H1 (cell line): ENCODE measurements at regions not wholly inside any gene's neighbourhood (a gene's known extent, or its start where the extent isn't known, plus 50 kb on each side); places are given as distances from the start of the nearest gene placed in this dataset.

Experiments used
- CTCF ChIA-PET: fragments of 300-600 bp; sonication (Branson Sonifier 250); formaldehyde crosslinking; loops from one replicate; lab custom pipeline; 2021; ENCODE audit not compliant: partially characterized antibody; lab: Charles Lee
- POLR2A ChIA-PET: fragments of 300-600 bp; sonication (Branson Sonifier 250); formaldehyde crosslinking; loops from one replicate; lab custom pipeline; 2021; ENCODE audit warnings: inconsistent platforms; ENCODE audit not compliant: partially characterized antibody; lab: Charles Lee
- DNase-seq, 2 experiments: peaks; one replicate each; pipeline versions ENCODE4 v3.0.0 to v3.0.0-alpha.2; 2010 to 2022; ENCODE audit warnings: low spot score in 2 of 2, low read depth in 1 of 2, mixed read lengths in 1 of 2
- FAIRE-seq: peaks from 2 replicates; lab custom pipeline; 2011; peaks lifted over from hg19 to GRCh38; lab: Jason Lieb, UNC
- H2AFZ ChIP-seq: 2 replicates; pipeline ENCODE4 v1.8.1; 2012; ENCODE audit warnings: low read length, inconsistent platforms
- H2AK5ac ChIP-seq: 2 replicates; pipeline ENCODE4 v1.6.1; 2013; ENCODE audit warnings: low read depth, low read length
- H2BK120ac ChIP-seq: replicated peaks from 2 replicates; pipeline ENCODE3; 2013; ENCODE audit warnings: low read depth, low read length, inconsistent platforms
- H2BK12ac ChIP-seq: 2 replicates; pipeline ENCODE4 v1.6.1; 2013; ENCODE audit warnings: low read depth, low read length
- H2BK15ac ChIP-seq: 2 replicates; pipeline ENCODE4 v1.6.1; 2013; ENCODE audit warnings: low read length
- H2BK20ac ChIP-seq: 2 replicates; pipeline ENCODE4 v1.6.1; 2013; ENCODE audit warnings: low read length
- H2BK5ac ChIP-seq: 2 replicates; pipeline ENCODE4 v1.6.1; 2013; ENCODE audit warnings: low read depth, low read length
- H3K14ac ChIP-seq: 2 replicates; pipeline ENCODE4 v1.6.1; 2013; ENCODE audit warnings: inconsistent platforms; ENCODE audit not compliant: insufficient read length
- H3K18ac ChIP-seq: 2 replicates; pipeline ENCODE4 v1.6.1; 2013; ENCODE audit warnings: low read length; ENCODE audit errors: extremely low read depth
- H3K23ac ChIP-seq: 2 replicates; pipeline ENCODE4 v1.6.1; 2013; ENCODE audit warnings: inconsistent platforms; ENCODE audit not compliant: insufficient read length
- H3K23me2 ChIP-seq: 2 replicates; pipeline ENCODE4 v1.6.1; 2013; ENCODE audit warnings: low read depth, low read length
- H3K27ac ChIP-seq: 2 replicates; pipeline ENCODE4 v1.6.1; 2011; ENCODE audit warnings: low read depth, low read length, inconsistent platforms
- H3K27me3 ChIP-seq, 4 experiments: replicated peaks in 1 of 4; 1 replicate in 1 of 4; 2 replicates in 3 of 4; pipeline versions ENCODE4 v1.6.1 to v1.8.1; 2011 to 2013; ENCODE audit warnings: low read length in 3 of 4, mild to moderate bottlenecking in 3 of 4, inconsistent platforms in 2 of 4, mixed read lengths in 2 of 4, moderate library complexity in 1 of 4; ENCODE audit not compliant: control insufficient read depth in 3 of 4, insufficient read depth in 3 of 4; ENCODE audit errors: extremely low read depth in 1 of 4
- H3K36me3 ChIP-seq, 4 experiments: 2 replicates each; pipeline versions ENCODE4 v1.6.1 to v1.8.1; 2011 to 2013; ENCODE audit warnings: mild to moderate bottlenecking in 4 of 4, low read length in 3 of 4, moderate library complexity in 2 of 4, control low read depth in 1 of 4, inconsistent platforms in 1 of 4; ENCODE audit not compliant: insufficient read depth in 4 of 4, control insufficient read depth in 2 of 4
- H3K4ac ChIP-seq: replicated peaks from 2 replicates; pipeline ENCODE3; 2013; ENCODE audit warnings: low read length, low read depth, mixed read lengths, inconsistent platforms; ENCODE audit not compliant: insufficient read length
- H3K4me1 ChIP-seq, 4 experiments: replicated peaks in 1 of 4; 1 replicate in 1 of 4; 2 replicates in 3 of 4; pipeline versions ENCODE4 v1.6.1 to v1.8.1; 2011 to 2013; ENCODE audit warnings: low read length in 3 of 4, inconsistent platforms in 2 of 4, mixed read lengths in 1 of 4; ENCODE audit not compliant: insufficient read depth in 4 of 4, control insufficient read depth in 3 of 4
- H3K4me2 ChIP-seq, 2 experiments: 2 replicates each; pipeline versions ENCODE4 v1.6.1 to v1.8.1; 2011 to 2013; ENCODE audit warnings: low read depth in 2 of 2, low read length in 2 of 2, control low read depth in 1 of 2, inconsistent platforms in 1 of 2, mild to moderate bottlenecking in 1 of 2; ENCODE audit not compliant: insufficient read depth in 1 of 2
- H3K4me3 ChIP-seq, 4 experiments: fragments of 200-600, 300-600 bp in 1 of 4; sonication (generic), shearing (Covaris generic), sonication (Bioruptor Twin) in 1 of 4; 2 replicates each; pipeline versions ENCODE4 v1.5.1 to v1.8.1; 2011 to 2016; ENCODE audit warnings: low read length in 4 of 4, low read depth in 3 of 4, control low read depth in 2 of 4, inconsistent platforms in 2 of 4, mild to moderate bottlenecking in 2 of 4, mixed read lengths in 1 of 4, moderate library complexity in 1 of 4; ENCODE audit not compliant: insufficient read depth in 2 of 4; ENCODE audit errors: extremely low read depth in 1 of 4
- H3K56ac ChIP-seq: replicated peaks from 2 replicates; pipeline ENCODE3; 2013; ENCODE audit warnings: low read depth, mild to moderate bottlenecking, mixed read lengths, low read length, inconsistent platforms; ENCODE audit not compliant: insufficient read length
- H3K79me1 ChIP-seq: 2 replicates; pipeline ENCODE4 v1.6.1; 2013; ENCODE audit warnings: low read depth, low read length, control low read depth
- H3K79me2 ChIP-seq, 2 experiments: 2 replicates each; pipeline versions ENCODE4 v1.6.1 to v1.8.1; 2012 to 2013; ENCODE audit warnings: low read length in 2 of 2, mild to moderate bottlenecking in 2 of 2, inconsistent platforms in 1 of 2; ENCODE audit not compliant: insufficient read depth in 2 of 2, control insufficient read depth in 1 of 2
- H3K9ac ChIP-seq, 4 experiments: replicated peaks in 1 of 4; 1 replicate in 1 of 4; 2 replicates in 3 of 4; pipeline versions ENCODE4 v1.6.1 to v1.8.1; 2011 to 2013; ENCODE audit warnings: low read depth in 3 of 4, low read length in 3 of 4, control low read depth in 2 of 4, mild to moderate bottlenecking in 2 of 4, moderate library complexity in 2 of 4, inconsistent platforms in 1 of 4; ENCODE audit errors: extremely low read depth in 1 of 4
- H3K9me3 ChIP-seq, 2 experiments: 2 replicates each; pipeline versions ENCODE4 v1.6.1 to v1.8.1; 2012 to 2013; ENCODE audit warnings: mild to moderate bottlenecking in 2 of 2, moderate library complexity in 2 of 2, control low read depth in 1 of 2, inconsistent platforms in 1 of 2, low read depth in 1 of 2, low read length in 1 of 2, mixed read lengths in 1 of 2; ENCODE audit not compliant: insufficient read depth in 2 of 2
- H4K20me1 ChIP-seq, 2 experiments: replicated peaks in 1 of 2; 2 replicates each; pipeline versions ENCODE3 to v1.8.1; 2011 to 2013; ENCODE audit warnings: inconsistent platforms in 2 of 2, low read length in 2 of 2, mild to moderate bottlenecking in 1 of 2; ENCODE audit not compliant: insufficient read depth in 2 of 2, control insufficient read depth in 1 of 2
- H4K5ac ChIP-seq: 2 replicates; pipeline ENCODE4 v1.6.1; 2013; ENCODE audit warnings: low read length, low read depth, mixed read lengths, inconsistent platforms; ENCODE audit not compliant: insufficient read length
- H4K8ac ChIP-seq: 2 replicates; pipeline ENCODE4 v1.8.0; 2013; ENCODE audit warnings: mild to moderate bottlenecking, moderate library complexity, low read length, inconsistent platforms; ENCODE audit not compliant: insufficient read depth; ENCODE audit errors: extremely low read depth
- H4K91ac ChIP-seq: replicated peaks from 2 replicates; pipeline ENCODE3; 2013; ENCODE audit warnings: low read length, mixed read lengths, inconsistent platforms; ENCODE audit not compliant: insufficient read length
- EGR1 ChIP-seq: IDR thresholded peaks from 2 replicates; pipeline ENCODE4 v1.6.1; 2011; ENCODE audit warnings: low read depth, low read length, borderline replicate concordance
- HDAC6 ChIP-seq: IDR thresholded peaks from one replicate; pipeline ENCODE4 v1.7.1; 2012; ENCODE audit warnings: low read depth, mild to moderate bottlenecking, inconsistent platforms, low read length, moderate library complexity
- WGBS, 2 experiments: shearing (Covaris generic) in 1 of 2; methylation state at CpG; one replicate each; pipeline versions ENCODE4 v1.1.6 to v1.1.7; 2013 to 2015; ENCODE audit warnings: low lambda C conversion rate in 2 of 2, mixed read lengths in 2 of 2, inconsistent platforms in 1 of 2, low coverage in 1 of 2, missing lambda C conversion rate in 1 of 2; ENCODE audit not compliant: insufficient replicate concordance in 2 of 2, insufficient coverage in 1 of 2, insufficient read length in 1 of 2; ENCODE audit errors: extremely low coverage in 1 of 2, missing lambda C conversion rate in 1 of 2; 5-methylcytosine and 5-hydroxymethylcytosine counted together

DNA sequence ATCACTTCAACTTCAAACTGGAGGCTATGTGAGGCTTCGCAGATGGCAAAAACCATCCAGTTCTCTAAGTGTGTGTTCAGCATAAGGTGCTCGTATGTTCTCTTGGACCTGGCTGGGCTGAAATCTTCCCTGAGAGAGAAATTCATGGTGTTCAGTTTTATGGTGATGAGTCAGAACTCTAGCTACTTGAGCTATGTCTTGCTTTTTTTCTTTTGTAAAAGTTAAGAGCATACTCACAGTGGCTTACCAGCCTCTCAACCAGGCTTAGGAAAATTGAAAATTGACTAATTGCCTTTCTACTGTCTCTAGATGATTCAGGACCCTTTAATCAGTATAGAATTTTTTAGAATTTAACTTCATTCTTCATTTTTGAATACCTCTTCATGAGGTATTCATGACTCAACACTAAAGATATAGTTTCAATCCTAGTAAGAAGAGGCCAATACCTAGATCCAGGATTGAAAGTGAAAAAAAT lies 617.5 kb downstream of the TBL1XR1 start:
- no peak overlapping the region for H2BK20ac ChIP-seq
- no peaks in the 10 kb centered on the region; the same call in 1 of the 2 replicates for H3K23me2 ChIP-seq
- no peaks in the 10 kb centered on the region for H3K79me1 ChIP-seq
- DNase-seq (no peak), FAIRE-seq (no peak)
- no peak overlapping the region for H3K14ac ChIP-seq
- H3K79me2 ChIP-seq: no peaks in the 10 kb centered on the region
- no peak overlapping the region for H2AFZ ChIP-seq
- no peak overlapping the region for H4K91ac ChIP-seq
- no peak overlapping the region for H2BK5ac ChIP-seq
- no peak overlapping the region for H3K9ac ChIP-seq
- H3K27me3 ChIP-seq: peaks cover 0 to 2% (median 0%) of the 10 kb centered on the region in 4 experiments; a peak in 1 of 7 replicates
- H3K9me3 ChIP-seq: no peaks in the 10 kb centered on the region
- H3K23ac ChIP-seq: no peak overlapping the region
- 89% methylated on average over 2 of the region's 2 CpGs; no CpG with 5 or more reads in 1 of the 2 experiments for WGBS, 2 experiments
- H2AK5ac ChIP-seq: no peak overlapping the region
- H3K4me3 ChIP-seq: no peak overlapping the region
- no peak overlapping the region for H3K18ac ChIP-seq
- H3K36me3 ChIP-seq: no peaks in the 10 kb centered on the region
- peaks cover 0 to 2% (median under 1%) of the 10 kb centered on the region in 4 experiments; a peak in 2 of 7 replicates for H3K4me1 ChIP-seq
- H3K56ac ChIP-seq: no peak overlapping the region
- POLR2A ChIA-PET: no interaction called here
- H2BK12ac ChIP-seq: no peak overlapping the region
- no peak overlapping the region for H3K27ac ChIP-seq
- no peak overlapping the region for H3K4me2 ChIP-seq
- no peak overlapping the region for H2BK120ac ChIP-seq
- H4K5ac ChIP-seq: no peak overlapping the region
- H4K20me1 ChIP-seq: no peaks in the 10 kb centered on the region
- H2BK15ac ChIP-seq: no peak overlapping the region
- CTCF ChIA-PET: no interaction called here
- no peak overlapping the region for H4K8ac ChIP-seq
- H3K4ac ChIP-seq: no peak overlapping the region
- TF ChIP-seq EGR1 (no peak), HDAC6 (no peak)
